Endothelial cell of umbilical vein (primary cell): ENCODE measurements at regions not wholly inside any gene's neighbourhood (a gene's known extent, or its start where the extent isn't known, plus 50 kb on each side); places are given as distances from the start of the nearest gene placed in this dataset.

Experiments
- BruUV-seq: library from RNA; stranded (reverse); fragments of 400-500 nt; replicated peaks from 2 replicates; lab custom pipeline; 2021; lab: Mats Ljungman, UMichigan
- CTCF ChIA-PET: fragments of 300-600, 350-600 bp; sonication (Branson Sonifier 250); formaldehyde crosslinking; loops from one replicate; lab custom pipeline; 2021; ENCODE audit warnings: antibody characterized with exemption, inconsistent platforms; lab: Charles Lee
- POLR2A ChIA-PET: fragments of 300-600, 350-600 bp; sonication (Branson Sonifier 250); formaldehyde crosslinking; loops from one replicate; lab custom pipeline; 2021; ENCODE audit warnings: antibody characterized with exemption, inconsistent platforms; lab: Charles Lee
- DNase-seq: peaks from one replicate; pipeline ENCODE4 v3.0.0-alpha.2; 2011; ENCODE audit warnings: low read depth, low spot score
- FAIRE-seq: peaks from 2 replicates; lab custom pipeline; 2011; peaks lifted over from hg19 to GRCh38; lab: Jason Lieb, UNC
- H2AFZ ChIP-seq: 2 replicates; pipeline ENCODE4 v1.6.0; 2012; ENCODE audit warnings: low read depth, low read length, control low read depth, inconsistent platforms
- H3K27ac ChIP-seq: 2 replicates; pipeline ENCODE4 v1.5.1; 2011; ENCODE audit warnings: low read depth, mild to moderate bottlenecking, control low read depth, low read length, moderate library complexity; ENCODE audit not compliant: insufficient read depth
- H3K27me3 ChIP-seq, 2 experiments: 2 replicates each; pipeline versions ENCODE4 v1.6.0 to v1.6.1; 2011; ENCODE audit warnings: low read length in 2 of 2, mixed read lengths in 1 of 2; ENCODE audit not compliant: control insufficient read depth in 2 of 2, insufficient read depth in 2 of 2
- H3K36me3 ChIP-seq, 2 experiments: 2 replicates in 1 of 2; 3 replicates in 1 of 2; pipeline ENCODE4 v1.5.1; 2011; ENCODE audit warnings: low read length in 2 of 2, mild to moderate bottlenecking in 1 of 2, moderate library complexity in 1 of 2; ENCODE audit not compliant: control insufficient read depth in 2 of 2, insufficient read depth in 2 of 2; ENCODE audit errors: extremely low read depth in 1 of 2
- H3K4me1 ChIP-seq: 3 replicates; pipeline ENCODE4 v1.5.1; 2011; ENCODE audit warnings: mild to moderate bottlenecking, low read length; ENCODE audit not compliant: control insufficient read depth, insufficient read depth; ENCODE audit errors: extremely low read depth
- H3K4me2 ChIP-seq: 2 replicates; pipeline ENCODE4 v1.6.1; 2011; ENCODE audit warnings: low read length, control low read depth, mixed read lengths; ENCODE audit not compliant: insufficient read depth
- H3K4me3 ChIP-seq, 3 experiments: fragments of 200-600 bp in 1 of 3; sonication (generic), shearing (Covaris generic) in 1 of 3; replicated peaks in 1 of 3; 2 replicates each; pipeline ENCODE4 v1.5.1; 2011 to 2016; ENCODE audit warnings: control low read depth in 3 of 3, low read length in 3 of 3, mild to moderate bottlenecking in 2 of 3, inconsistent platforms in 1 of 3, low read depth in 1 of 3, moderate library complexity in 1 of 3; ENCODE audit not compliant: insufficient read depth in 1 of 3
- H3K79me2 ChIP-seq: 2 replicates; pipeline ENCODE4 v1.6.0; 2012; ENCODE audit warnings: low read length, inconsistent platforms; ENCODE audit not compliant: control insufficient read depth, insufficient read depth
- H3K9ac ChIP-seq: replicated peaks from 2 replicates; pipeline ENCODE3; 2011; ENCODE audit warnings: low read length, control low read depth; ENCODE audit not compliant: insufficient read depth; ENCODE audit errors: extremely low read depth
- H3K9me1 ChIP-seq: replicated peaks from 3 replicates; pipeline ENCODE4 v1.6.0; 2011; ENCODE audit warnings: mild to moderate bottlenecking, low read length; ENCODE audit not compliant: control insufficient read depth, insufficient read depth; ENCODE audit errors: extremely low read depth
- H3K9me3 ChIP-seq: replicated peaks from 2 replicates; pipeline ENCODE4 v1.5.1; 2012; ENCODE audit warnings: low read length, inconsistent platforms; ENCODE audit not compliant: control insufficient read depth, insufficient read depth
- H4K20me1 ChIP-seq: replicated peaks from 2 replicates; pipeline ENCODE3; 2011; ENCODE audit warnings: mild to moderate bottlenecking, low read length; ENCODE audit not compliant: control insufficient read depth, insufficient read depth; ENCODE audit errors: extremely low read depth
- CTCF ChIP-seq, 2 donors: IDR thresholded peaks; 1 replicate in 1 of 2; 2 replicates in 1 of 2; pipeline ENCODE4 v1.5.1; 2011; ENCODE audit warnings: low read length in 2 of 2, mild to moderate bottlenecking in 2 of 2, moderate library complexity in 2 of 2, control low read depth in 1 of 2, inconsistent platforms in 1 of 2, low read depth in 1 of 2; ENCODE audit not compliant: insufficient read depth in 1 of 2; ENCODE audit errors: extremely low read depth in 1 of 2
- EZH2 ChIP-seq: IDR thresholded peaks from 2 replicates; pipeline ENCODE4 v1.6.1; 2012; ENCODE audit warnings: borderline replicate concordance, low read depth, mild to moderate bottlenecking, moderate library complexity, low read length, inconsistent platforms; ENCODE audit not compliant: severe bottlenecking
- FOS ChIP-seq: IDR thresholded peaks from 2 replicates; pipeline ENCODE4 v1.6.1; 2011; ENCODE audit warnings: mild to moderate bottlenecking, low read length, moderate library complexity, borderline replicate concordance; ENCODE audit not compliant: insufficient read depth
- GATA2 ChIP-seq: IDR thresholded peaks from 2 replicates; pipeline ENCODE4 v1.7.0; 2011; ENCODE audit warnings: low read depth, mild to moderate bottlenecking, moderate library complexity, mixed read lengths, low read length; ENCODE audit not compliant: insufficient read length, insufficient read depth
- JUN ChIP-seq: IDR thresholded peaks from 2 replicates; pipeline ENCODE4 v1.6.1; 2011; ENCODE audit warnings: borderline replicate concordance, low read depth; ENCODE audit not compliant: insufficient read length, insufficient read depth
- MAX ChIP-seq: IDR thresholded peaks from 2 replicates; pipeline ENCODE4 v1.6.1; 2011; ENCODE audit not compliant: insufficient read depth, insufficient read length
- MYC ChIP-seq: IDR thresholded peaks from one replicate; pipeline ENCODE4 v1.6.1; 2011; ENCODE audit warnings: mild to moderate bottlenecking, low read depth, low read length
- POLR2A ChIP-seq: IDR thresholded peaks from 2 replicates; pipeline ENCODE4 v1.6.1; 2012; ENCODE audit warnings: low read depth, mild to moderate bottlenecking, control low read depth, low read length
- POLR2AphosphoS5 ChIP-seq: IDR thresholded peaks from 2 replicates; pipeline ENCODE4 v1.6.1; 2012; ENCODE audit warnings: low read depth, mild to moderate bottlenecking, control low read depth, low read length, moderate library complexity; ENCODE audit not compliant: insufficient read depth
- dilution Hi-C: fragments of 300-500 bp; cut with MboI; formaldehyde crosslinking; loops from one replicate; pipeline ENCODE4 v1.15.0; 2019; ENCODE audit warnings: low sequenced_read_pairs; ENCODE audit not compliant: extremely low pct_ligation_motif_present
- intact Hi-C: fragments of 100-400 bp; cut with micrococcal nuclease; formaldehyde crosslinking; loops from one replicate; pipeline ENCODE4 v1.10.0; 2022

- intact Hi-C loops = no loop called here
- BruUV-seq = no TSS peak
- no peaks in the 10 kb centered on the region for H3K36me3 ChIP-seq
- no peak overlapping the region for H3K4me2 ChIP-seq
- dilution Hi-C loops = no loop called here
- H3K9me1 ChIP-seq = no peaks in the 10 kb centered on the region
- H3K9me3 ChIP-seq = peaks cover 2% of the 10 kb centered on the region
- H3K4me1 ChIP-seq = no peaks in the 10 kb centered on the region
- no peaks in the 10 kb centered on the region for H3K27me3 ChIP-seq
- FAIRE-seq (no peak), DNase-seq (no peak)
- H3K79me2 ChIP-seq = no peaks in the 10 kb centered on the region
- TF ChIP-seq POLR2A = no peak
- TF ChIP-seq POLR2AphosphoS5 = no peak
- no peak for TF ChIP-seq MAX
- no peak for TF ChIP-seq MYC
- TF ChIP-seq GATA2 = no peak
- no peak for TF ChIP-seq CTCF (IDR thresholded peaks at IDR 0.05; ENCODE audit: extremely low read depth in 1 of 2, insufficient read depth in 1 of 2, low read depth in 1 of 2, low read length in 2 of 2)
- no peak for TF ChIP-seq EZH2
- TF ChIP-seq JUN = no peak
- no peak for TF ChIP-seq FOS
- H3K9ac ChIP-seq = no peak overlapping the region
- H2AFZ ChIP-seq = no peak overlapping the region
- POLR2A ChIA-PET = no interaction called here
- H4K20me1 ChIP-seq = no peaks in the 10 kb centered on the region
- CTCF ChIA-PET = no interaction called here
- H3K4me3 ChIP-seq = no peak overlapping the region
- no peak overlapping the region for H3K27ac ChIP-seq
These were observed 601.8 kb upstream of the ZFP42 start for GRCh38 chr4:187393531-187394344.
